ENCODE measurements at regions not wholly inside any gene's neighbourhood (a gene's known extent, or its start where the extent isn't known, plus 50 kb on each side); places are given as distances from the start of the nearest gene placed in this dataset.

DNA sequence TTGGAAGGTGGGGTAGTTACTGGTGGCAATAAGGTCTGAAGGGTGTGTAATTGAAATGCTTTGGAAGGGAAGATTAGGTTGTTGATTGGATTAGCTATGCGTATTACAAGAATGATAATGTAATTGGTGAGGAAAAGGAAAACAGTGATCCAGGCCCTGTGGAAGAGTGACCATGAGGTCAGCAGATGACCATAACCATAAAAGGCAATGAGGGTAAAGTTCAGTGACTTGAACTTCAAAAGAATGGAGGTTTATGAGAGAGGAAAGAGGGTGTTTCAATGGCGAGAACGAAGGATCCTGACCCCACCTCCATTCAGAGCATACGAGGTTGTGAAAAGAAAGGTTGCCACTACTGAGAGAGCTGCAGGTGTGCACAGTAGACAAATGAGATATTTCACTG is 439.7 kb downstream of the CCSER2 start:
- no peaks in the 10 kb centered on the region for H3K9me2 ChIP-seq (ENCODE audit: insufficient read depth)
- peaks cover 2% of the 10 kb centered on the region for H3K27me3 Mint-ChIP-seq (ENCODE audit: insufficient read depth, low read depth, poor library complexity)
- no peaks in the 10 kb centered on the region for H3K27me3 ChIP-seq (ENCODE audit: insufficient read depth)
- TF ChIP-seq, protein P1, sequence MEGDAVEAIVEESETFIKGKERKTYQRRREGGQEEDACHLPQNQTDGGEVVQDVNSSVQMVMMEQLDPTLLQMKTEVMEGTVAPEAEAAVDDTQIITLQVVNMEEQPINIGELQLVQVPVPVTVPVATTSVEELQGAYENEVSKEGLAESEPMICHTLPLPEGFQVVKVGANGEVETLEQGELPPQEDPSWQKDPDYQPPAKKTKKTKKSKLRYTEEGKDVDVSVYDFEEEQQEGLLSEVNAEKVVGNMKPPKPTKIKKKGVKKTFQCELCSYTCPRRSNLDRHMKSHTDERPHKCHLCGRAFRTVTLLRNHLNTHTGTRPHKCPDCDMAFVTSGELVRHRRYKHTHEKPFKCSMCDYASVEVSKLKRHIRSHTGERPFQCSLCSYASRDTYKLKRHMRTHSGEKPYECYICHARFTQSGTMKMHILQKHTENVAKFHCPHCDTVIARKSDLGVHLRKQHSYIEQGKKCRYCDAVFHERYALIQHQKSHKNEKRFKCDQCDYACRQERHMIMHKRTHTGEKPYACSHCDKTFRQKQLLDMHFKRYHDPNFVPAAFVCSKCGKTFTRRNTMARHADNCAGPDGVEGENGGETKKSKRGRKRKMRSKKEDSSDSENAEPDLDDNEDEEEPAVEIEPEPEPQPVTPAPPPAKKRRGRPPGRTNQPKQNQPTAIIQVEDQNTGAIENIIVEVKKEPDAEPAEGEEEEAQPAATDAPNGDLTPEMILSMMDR (conservative IDR thresholded peaks at IDR 0.05; ENCODE audit: low read depth in 2 of 2), result no peak
- TF ChIP-seq EZH2 (IDR thresholded peaks at IDR 0.05; ENCODE audit: low read depth, unreplicated experiment), result no peak
- TF ChIP-seq, protein P2, sequence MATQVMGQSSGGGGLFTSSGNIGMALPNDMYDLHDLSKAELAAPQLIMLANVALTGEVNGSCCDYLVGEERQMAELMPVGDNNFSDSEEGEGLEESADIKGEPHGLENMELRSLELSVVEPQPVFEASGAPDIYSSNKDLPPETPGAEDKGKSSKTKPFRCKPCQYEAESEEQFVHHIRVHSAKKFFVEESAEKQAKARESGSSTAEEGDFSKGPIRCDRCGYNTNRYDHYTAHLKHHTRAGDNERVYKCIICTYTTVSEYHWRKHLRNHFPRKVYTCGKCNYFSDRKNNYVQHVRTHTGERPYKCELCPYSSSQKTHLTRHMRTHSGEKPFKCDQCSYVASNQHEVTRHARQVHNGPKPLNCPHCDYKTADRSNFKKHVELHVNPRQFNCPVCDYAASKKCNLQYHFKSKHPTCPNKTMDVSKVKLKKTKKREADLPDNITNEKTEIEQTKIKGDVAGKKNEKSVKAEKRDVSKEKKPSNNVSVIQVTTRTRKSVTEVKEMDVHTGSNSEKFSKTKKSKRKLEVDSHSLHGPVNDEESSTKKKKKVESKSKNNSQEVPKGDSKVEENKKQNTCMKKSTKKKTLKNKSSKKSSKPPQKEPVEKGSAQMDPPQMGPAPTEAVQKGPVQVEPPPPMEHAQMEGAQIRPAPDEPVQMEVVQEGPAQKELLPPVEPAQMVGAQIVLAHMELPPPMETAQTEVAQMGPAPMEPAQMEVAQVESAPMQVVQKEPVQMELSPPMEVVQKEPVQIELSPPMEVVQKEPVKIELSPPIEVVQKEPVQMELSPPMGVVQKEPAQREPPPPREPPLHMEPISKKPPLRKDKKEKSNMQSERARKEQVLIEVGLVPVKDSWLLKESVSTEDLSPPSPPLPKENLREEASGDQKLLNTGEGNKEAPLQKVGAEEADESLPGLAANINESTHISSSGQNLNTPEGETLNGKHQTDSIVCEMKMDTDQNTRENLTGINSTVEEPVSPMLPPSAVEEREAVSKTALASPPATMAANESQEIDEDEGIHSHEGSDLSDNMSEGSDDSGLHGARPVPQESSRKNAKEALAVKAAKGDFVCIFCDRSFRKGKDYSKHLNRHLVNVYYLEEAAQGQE (IDR thresholded peaks at IDR 0.05; ENCODE audit: unreplicated experiment), result no peak
- no peak for TF ChIP-seq ZNF331 (CRISPR knock-in tag; IDR thresholded peaks at IDR 0.05; ENCODE audit: low read depth)
- TF ChIP-seq POLR2AphosphoS5 (IDR thresholded peaks at IDR 0.05; ENCODE audit: low read depth), result no peak
- no peak for TF ChIP-seq JUNB (IDR thresholded peaks at IDR 0.05; ENCODE audit: unreplicated experiment)
- TF ChIP-seq, protein P3, sequence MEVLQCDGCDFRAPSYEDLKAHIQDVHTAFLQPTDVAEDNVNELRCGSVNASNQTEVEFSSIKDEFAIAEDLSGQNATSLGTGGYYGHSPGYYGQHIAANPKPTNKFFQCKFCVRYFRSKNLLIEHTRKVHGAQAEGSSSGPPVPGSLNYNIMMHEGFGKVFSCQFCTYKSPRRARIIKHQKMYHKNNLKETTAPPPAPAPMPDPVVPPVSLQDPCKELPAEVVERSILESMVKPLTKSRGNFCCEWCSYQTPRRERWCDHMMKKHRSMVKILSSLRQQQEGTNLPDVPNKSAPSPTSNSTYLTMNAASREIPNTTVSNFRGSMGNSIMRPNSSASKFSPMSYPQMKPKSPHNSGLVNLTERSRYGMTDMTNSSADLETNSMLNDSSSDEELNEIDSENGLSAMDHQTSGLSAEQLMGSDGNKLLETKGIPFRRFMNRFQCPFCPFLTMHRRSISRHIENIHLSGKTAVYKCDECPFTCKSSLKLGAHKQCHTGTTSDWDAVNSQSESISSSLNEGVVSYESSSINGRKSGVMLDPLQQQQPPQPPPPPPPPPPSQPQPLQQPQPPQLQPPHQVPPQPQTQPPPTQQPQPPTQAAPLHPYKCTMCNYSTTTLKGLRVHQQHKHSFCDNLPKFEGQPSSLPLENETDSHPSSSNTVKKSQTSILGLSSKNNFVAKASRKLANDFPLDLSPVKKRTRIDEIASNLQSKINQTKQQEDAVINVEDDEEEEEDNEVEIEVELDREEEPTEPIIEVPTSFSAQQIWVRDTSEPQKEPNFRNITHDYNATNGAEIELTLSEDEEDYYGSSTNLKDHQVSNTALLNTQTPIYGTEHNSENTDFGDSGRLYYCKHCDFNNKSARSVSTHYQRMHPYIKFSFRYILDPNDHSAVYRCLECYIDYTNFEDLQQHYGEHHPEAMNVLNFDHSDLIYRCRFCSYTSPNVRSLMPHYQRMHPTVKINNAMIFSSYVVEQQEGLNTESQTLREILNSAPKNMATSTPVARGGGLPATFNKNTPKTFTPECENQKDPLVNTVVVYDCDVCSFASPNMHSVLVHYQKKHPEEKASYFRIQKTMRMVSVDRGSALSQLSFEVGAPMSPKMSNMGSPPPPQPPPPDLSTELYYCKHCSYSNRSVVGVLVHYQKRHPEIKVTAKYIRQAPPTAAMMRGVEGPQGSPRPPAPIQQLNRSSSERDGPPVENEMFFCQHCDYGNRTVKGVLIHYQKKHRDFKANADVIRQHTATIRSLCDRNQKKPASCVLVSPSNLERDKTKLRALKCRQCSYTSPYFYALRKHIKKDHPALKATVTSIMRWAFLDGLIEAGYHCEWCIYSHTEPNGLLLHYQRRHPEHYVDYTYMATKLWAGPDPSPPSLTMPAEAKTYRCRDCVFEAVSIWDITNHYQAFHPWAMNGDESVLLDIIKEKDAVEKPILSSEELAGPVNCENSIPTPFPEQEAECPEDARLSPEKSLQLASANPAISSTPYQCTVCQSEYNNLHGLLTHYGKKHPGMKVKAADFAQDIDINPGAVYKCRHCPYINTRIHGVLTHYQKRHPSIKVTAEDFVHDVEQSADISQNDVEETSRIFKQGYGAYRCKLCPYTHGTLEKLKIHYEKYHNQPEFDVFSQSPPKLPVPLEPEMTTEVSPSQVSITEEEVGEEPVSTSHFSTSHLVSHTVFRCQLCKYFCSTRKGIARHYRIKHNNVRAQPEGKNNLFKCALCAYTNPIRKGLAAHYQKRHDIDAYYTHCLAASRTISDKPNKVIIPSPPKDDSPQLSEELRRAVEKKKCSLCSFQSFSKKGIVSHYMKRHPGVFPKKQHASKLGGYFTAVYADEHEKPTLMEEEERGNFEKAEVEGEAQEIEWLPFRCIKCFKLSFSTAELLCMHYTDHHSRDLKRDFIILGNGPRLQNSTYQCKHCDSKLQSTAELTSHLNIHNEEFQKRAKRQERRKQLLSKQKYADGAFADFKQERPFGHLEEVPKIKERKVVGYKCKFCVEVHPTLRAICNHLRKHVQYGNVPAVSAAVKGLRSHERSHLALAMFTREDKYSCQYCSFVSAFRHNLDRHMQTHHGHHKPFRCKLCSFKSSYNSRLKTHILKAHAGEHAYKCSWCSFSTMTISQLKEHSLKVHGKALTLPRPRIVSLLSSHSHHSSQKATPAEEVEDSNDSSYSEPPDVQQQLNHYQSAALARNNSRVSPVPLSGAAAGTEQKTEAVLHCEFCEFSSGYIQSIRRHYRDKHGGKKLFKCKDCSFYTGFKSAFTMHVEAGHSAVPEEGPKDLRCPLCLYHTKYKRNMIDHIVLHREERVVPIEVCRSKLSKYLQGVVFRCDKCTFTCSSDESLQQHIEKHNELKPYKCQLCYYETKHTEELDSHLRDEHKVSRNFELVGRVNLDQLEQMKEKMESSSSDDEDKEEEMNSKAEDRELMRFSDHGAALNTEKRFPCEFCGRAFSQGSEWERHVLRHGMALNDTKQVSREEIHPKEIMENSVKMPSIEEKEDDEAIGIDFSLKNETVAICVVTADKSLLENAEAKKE (CRISPR knock-in tag; IDR thresholded peaks at IDR 0.05), result no peak
- TF ChIP-seq ZNF114 (CRISPR knock-in tag; IDR thresholded peaks at IDR 0.05), result no peak
- no peak for TF ChIP-seq STAT1 (IDR thresholded peaks at IDR 0.05; ENCODE audit: unreplicated experiment)
- no peak overlapping the region for H3K27ac ChIP-seq (ENCODE audit: low read depth)
- no peaks in the 10 kb centered on the region for H3K9me3 Mint-ChIP-seq
- H3K36me3 ChIP-seq (ENCODE audit: insufficient read depth), result peaks cover 10% of the 10 kb centered on the region; the same call in 1 of the 2 replicates
- H3K36me3 Mint-ChIP-seq (ENCODE audit: low read depth), result no peaks in the 10 kb centered on the region
- 0 out of 3 replicates have a peak, but pooled peaks cover 6% of the 10 kb centered on the region for H3K4me1 Mint-ChIP-seq
- H4K20me1 ChIP-seq (replicated peaks; ENCODE audit: insufficient read depth), result no peaks in the 10 kb centered on the region
- no peaks in the 10 kb centered on the region for H3K4me1 ChIP-seq (ENCODE audit: insufficient read depth)
- no peak overlapping the region for H3K27ac Mint-ChIP-seq
- H3K4me2 ChIP-seq, result no peak overlapping the region
- no peak overlapping the region for H3K4me3 Mint-ChIP-seq
- DNase-seq (ENCODE audit: low spot score) (no peak), ATAC-seq (no peak)
- H3K79me2 ChIP-seq (replicated peaks; ENCODE audit: insufficient read depth), result no peaks in the 10 kb centered on the region
- no peak overlapping the region for H3K4me3 ChIP-seq
- no peaks in the 10 kb centered on the region for H3F3A ChIP-seq (replicated peaks; ENCODE audit: low read depth)
- H2AFZ ChIP-seq, result no peak overlapping the region

Data from GM23338 (cell line).